IMR-90 (cell line): ENCODE measurements at regions not wholly inside any gene's neighbourhood (a gene's known extent, or its start where the extent isn't known, plus 50 kb on each side); places are given as distances from the start of the nearest gene placed in this dataset.

Experiments
- ATAC-seq: fragments of 200-7000 bp; cut with Tn5 transposase; 2 replicates; pipeline ENCODE4 v1.9.1; 2020; ENCODE audit warnings: low read depth, mild to moderate bottlenecking, moderate library complexity
- BruUV-seq: library from RNA; stranded (reverse); fragments of 400-500 nt; replicated peaks from 2 replicates; lab custom pipeline; 2021; lab: Mats Ljungman, UMichigan
- CTCF ChIA-PET: fragments of 300-600 bp; formaldehyde crosslinking; extraction: SDS; loops from one replicate; lab custom pipeline; 2021; ENCODE audit warnings: antibody characterized with exemption; lab: Yijun Ruan, JAX
- POLR2A ChIA-PET: fragments of 300-600 bp; sonication (Branson Sonifier 250); formaldehyde crosslinking; loops from one replicate; lab custom pipeline; 2022; ENCODE audit warnings: antibody characterized with exemption; ENCODE audit not compliant: unreplicated experiment; lab: Charles Lee
- DNase-seq: peaks from one replicate; pipeline ENCODE4 v3.0.0; 2013
- H2AFZ ChIP-seq: replicated peaks from 2 replicates; pipeline ENCODE3; 2013; ENCODE audit warnings: low read length, mild to moderate bottlenecking; ENCODE audit not compliant: poor library complexity
- H2AK5ac ChIP-seq: 2 replicates; pipeline ENCODE4 v1.6.1; 2013; ENCODE audit warnings: low read depth, low read length, inconsistent platforms
- H2AK9ac ChIP-seq: replicated peaks from 2 replicates; pipeline ENCODE3; 2013; ENCODE audit warnings: mild to moderate bottlenecking, low read depth, low read length, moderate library complexity; ENCODE audit not compliant: poor library complexity
- H2BK120ac ChIP-seq: 2 replicates; pipeline ENCODE4 v1.6.1; 2013; ENCODE audit warnings: low read depth, low read length, inconsistent platforms
- H2BK15ac ChIP-seq: 3 replicates; pipeline ENCODE4 v1.6.1; 2013; ENCODE audit warnings: low read depth, low read length, inconsistent platforms
- H2BK20ac ChIP-seq: 2 replicates; pipeline ENCODE4 v1.6.1; 2013; ENCODE audit warnings: low read depth, mild to moderate bottlenecking, inconsistent platforms, low read length, moderate library complexity
- H2BK5ac ChIP-seq: 2 replicates; pipeline ENCODE4 v1.6.1; 2013; ENCODE audit warnings: mild to moderate bottlenecking, low read depth, low read length, inconsistent platforms; ENCODE audit not compliant: poor library complexity, severe bottlenecking
- H3K14ac ChIP-seq: replicated peaks from 2 replicates; pipeline ENCODE4 v1.6.1; 2013; ENCODE audit warnings: low read depth, low read length, inconsistent platforms
- H3K18ac ChIP-seq: 2 replicates; pipeline ENCODE4 v1.6.1; 2013; ENCODE audit warnings: low read depth, low read length, control low read depth
- H3K23ac ChIP-seq: 2 replicates; pipeline ENCODE4 v1.6.1; 2013; ENCODE audit warnings: low read depth, low read length, inconsistent platforms
- H3K27ac ChIP-seq: 2 replicates; pipeline ENCODE4 v1.5.1; 2013; ENCODE audit warnings: mild to moderate bottlenecking, control low read depth, low read length; ENCODE audit not compliant: insufficient read depth
- H3K27me3 ChIP-seq: 2 replicates; pipeline ENCODE4 v1.6.1; 2013; ENCODE audit warnings: low read length; ENCODE audit not compliant: control insufficient read depth, insufficient read depth
- H3K36me3 ChIP-seq: 2 replicates; pipeline ENCODE4 v1.6.1; 2013; ENCODE audit warnings: low read length, mixed read lengths; ENCODE audit not compliant: control insufficient read depth, insufficient read depth
- H3K4ac ChIP-seq: 2 replicates; pipeline ENCODE4 v1.6.1; 2013; ENCODE audit warnings: low read depth, low read length, inconsistent platforms
- H3K4me1 ChIP-seq: 2 replicates; pipeline ENCODE4 v1.6.1; 2013; ENCODE audit warnings: low read length, mixed read lengths; ENCODE audit not compliant: control insufficient read depth, insufficient read depth
- H3K4me2 ChIP-seq: 2 replicates; pipeline ENCODE4 v1.6.1; 2013; ENCODE audit warnings: low read depth, mild to moderate bottlenecking, control low read depth, low read length, moderate library complexity
- H3K4me3 ChIP-seq: 2 replicates; pipeline ENCODE4 v1.5.1; 2013; ENCODE audit warnings: low read depth, mild to moderate bottlenecking, control low read depth, low read length, moderate library complexity; ENCODE audit not compliant: insufficient read depth
- H3K56ac ChIP-seq: 2 replicates; pipeline ENCODE4 v1.6.1; 2013; ENCODE audit warnings: low read length, inconsistent platforms; ENCODE audit not compliant: insufficient read depth; ENCODE audit errors: extremely low read depth
- H3K79me1 ChIP-seq, 2 experiments: 2 replicates each; pipeline ENCODE4 v1.6.1; 2013; ENCODE audit warnings: low read length in 2 of 2, inconsistent platforms in 1 of 2, low read depth in 1 of 2
- H3K9ac ChIP-seq: 2 replicates; pipeline ENCODE4 v1.6.1; 2013; ENCODE audit warnings: low read depth, low read length, control low read depth
- H3K9me1 ChIP-seq: 2 replicates; pipeline ENCODE4 v1.6.1; 2013; ENCODE audit warnings: low read length, inconsistent platforms; ENCODE audit not compliant: insufficient read depth
- H3K9me3 ChIP-seq: 2 replicates; pipeline ENCODE4 v1.6.1; 2013; ENCODE audit warnings: low read length; ENCODE audit not compliant: control insufficient read depth, insufficient read depth
- H4K20me1 ChIP-seq: 2 replicates; pipeline ENCODE4 v1.6.1; 2013; ENCODE audit warnings: low read length, inconsistent platforms; ENCODE audit not compliant: insufficient read depth
- H4K5ac ChIP-seq: 2 replicates; pipeline ENCODE4 v1.6.1; 2013; ENCODE audit warnings: mild to moderate bottlenecking, low read depth, low read length, control low read depth
- H4K8ac ChIP-seq, 2 experiments: 2 replicates each; pipeline ENCODE4 v1.6.1; 2013; ENCODE audit warnings: low read depth in 2 of 2, low read length in 2 of 2, control low read depth in 1 of 2, inconsistent platforms in 1 of 2
- H4K91ac ChIP-seq: 2 replicates; pipeline ENCODE4 v1.6.1; 2013; ENCODE audit warnings: low read depth, low read length, inconsistent platforms; ENCODE audit not compliant: insufficient read depth
- BHLHE40 ChIP-seq: fragments of 150-350 bp; IDR thresholded peaks from 2 replicates; pipeline ENCODE4 v1.6.1; 2016; ENCODE audit warnings: mild to moderate bottlenecking, low read depth, low read length
- CEBPB ChIP-seq: IDR thresholded peaks from 2 replicates; pipeline ENCODE4 v1.6.1; 2012; ENCODE audit warnings: low read depth, low read length, improper control_type of control experiment
- CHD1 ChIP-seq: IDR thresholded peaks from 2 replicates; pipeline ENCODE4 v1.6.1; 2012; ENCODE audit warnings: low read depth, low read length, improper control_type of control experiment
- FOS ChIP-seq: fragments of 150-350 bp; IDR thresholded peaks from 2 replicates; pipeline ENCODE4 v1.6.1; 2016; ENCODE audit warnings: low read depth, low read length
- MAFK ChIP-seq: IDR thresholded peaks from 2 replicates; pipeline ENCODE4 v1.6.1; 2012; ENCODE audit warnings: low read depth, low read length, improper control_type of control experiment
- MAZ ChIP-seq: IDR thresholded peaks from 2 replicates; pipeline ENCODE4 v1.6.1; 2012; ENCODE audit warnings: low read depth, mild to moderate bottlenecking, low read length, improper control_type of control experiment, moderate library complexity, borderline replicate concordance
- MXI1 ChIP-seq: IDR thresholded peaks from 2 replicates; pipeline ENCODE4 v1.6.1; 2012; ENCODE audit warnings: low read depth, mild to moderate bottlenecking, low read length, moderate library complexity, borderline replicate concordance
- NFE2L2 ChIP-seq: fragments of 150-350 bp; IDR thresholded peaks from 2 replicates; pipeline ENCODE4 v1.6.1; 2016; ENCODE audit warnings: low read depth, mild to moderate bottlenecking, low read length
- POLR2A ChIP-seq: IDR thresholded peaks from 2 replicates; pipeline ENCODE4 v1.6.1; 2012; ENCODE audit warnings: mild to moderate bottlenecking, low read depth, low read length
- RAD21 ChIP-seq: IDR thresholded peaks from 2 replicates; pipeline ENCODE4 v1.6.1; 2012; ENCODE audit warnings: low read length, improper control_type of control experiment
- RCOR1 ChIP-seq: IDR thresholded peaks from 2 replicates; pipeline ENCODE4 v1.6.1; 2012; ENCODE audit warnings: mild to moderate bottlenecking, low read length, improper control_type of control experiment; ENCODE audit not compliant: insufficient replicate concordance
- RFX5 ChIP-seq: IDR thresholded peaks from 2 replicates; pipeline ENCODE4 v1.8.0; 2012; ENCODE audit warnings: low read depth, mild to moderate bottlenecking, low read length, moderate library complexity
- SMC3 ChIP-seq: fragments of 150-350 bp; IDR thresholded peaks from 2 replicates; pipeline ENCODE4 v1.6.1; 2016; ENCODE audit warnings: low read depth, mild to moderate bottlenecking, antibody characterized with exemption, low read length, moderate library complexity
- WGBS, 2 experiments: methylation state at CpG; one replicate each; pipeline versions ENCODE4 v1.1.5 to v1.1.7; 2013; ENCODE audit warnings: missing lambda C conversion rate in 2 of 2; ENCODE audit not compliant: insufficient read length in 1 of 2; ENCODE audit errors: extremely low coverage in 2 of 2; 5-methylcytosine and 5-hydroxymethylcytosine counted together
- dilution Hi-C: fragments of 300-500 bp; cut with HindIII; formaldehyde crosslinking; loops from one replicate; pipeline ENCODE4 v1.14.3; 2018; ENCODE audit warnings: low sequenced_read_pairs; ENCODE audit not compliant: unreplicated experiment
- in situ Hi-C: fragments of 300-500 bp; cut with MboI; formaldehyde crosslinking; loops from 3 replicates; pipeline ENCODE4 v1.14.3; 2019; ENCODE audit warnings: low sequenced_read_pairs, inconsistent platforms, mixed read lengths
- intact Hi-C: fragments of 100-400 bp; cut with micrococcal nuclease; formaldehyde crosslinking; loops from 2 replicates; pipeline ENCODE4 v1.10.0; 2022
- TF ChIP-seq, protein P1 (sequence below): conservative IDR thresholded peaks from 2 replicates; pipeline ENCODE4 v1.5.1; 2012; ENCODE audit warnings: mild to moderate bottlenecking, low read depth, low read length, improper control_type of control experiment
- TF ChIP-seq, protein P2 (sequence below): fragments of 150-350 bp; IDR thresholded peaks from 2 replicates; pipeline ENCODE4 v1.6.1; 2016; ENCODE audit warnings: low read depth, mild to moderate bottlenecking, low read length, moderate library complexity, borderline replicate concordance
- TF ChIP-seq, protein P3 (sequence below): fragments of 150-350 bp; IDR thresholded peaks from 2 replicates; pipeline ENCODE4 v1.6.1; 2017; ENCODE audit warnings: mild to moderate bottlenecking, antibody characterized with exemption, low read length, low read depth

DNA sequence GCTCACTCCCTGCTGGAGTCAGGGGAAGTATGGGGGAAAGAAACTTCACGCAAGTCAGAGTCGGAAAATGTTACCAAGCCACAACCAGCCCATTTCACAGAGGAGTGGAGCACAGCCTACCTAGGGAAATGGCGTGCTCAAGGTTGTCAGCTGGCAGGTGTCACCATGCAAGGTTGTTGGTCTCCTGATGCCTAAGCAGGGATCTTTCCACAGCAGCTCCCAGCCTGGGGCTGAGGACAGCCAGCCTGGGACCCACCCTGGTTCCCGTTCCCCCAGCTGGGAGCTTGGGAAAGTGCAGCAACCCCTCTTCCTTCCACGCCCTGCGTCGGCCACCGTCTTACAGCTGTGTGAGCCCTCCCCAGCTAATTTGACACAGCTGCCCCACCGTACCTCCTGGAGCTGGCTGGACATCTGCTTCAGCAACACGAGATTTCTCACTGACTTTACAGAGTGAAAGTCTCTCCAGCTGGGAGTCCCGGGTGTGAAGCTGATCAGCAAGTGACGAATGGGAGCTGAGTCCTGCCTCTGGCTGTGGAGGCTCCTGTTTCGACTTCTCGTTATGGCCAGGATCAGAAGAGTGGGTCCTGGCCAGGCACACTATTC lies 224.6 kb upstream of the RAB4A start:
- no peak overlapping the region for H4K5ac ChIP-seq
- no peak overlapping the region for H2BK15ac ChIP-seq
- no peak overlapping the region for H2BK120ac ChIP-seq
- H3K27ac ChIP-seq = no peak overlapping the region
- H3K9me3 ChIP-seq = no peaks in the 10 kb centered on the region
- no peak overlapping the region for H3K9ac ChIP-seq
- H2AFZ ChIP-seq = no peak overlapping the region
- H4K91ac ChIP-seq = no peak overlapping the region
- H2BK5ac ChIP-seq = no peak overlapping the region
- ChIA-PET CTCF (interaction anchor here (0.5 kb wide), 1 partner anchor 343 kb away, joined by 9 read pairs; no protein-coding TSS in a partner anchor), POLR2A (no interaction called here)
- H3K9me1 ChIP-seq = no peaks in the 10 kb centered on the region
- no TSS peak for BruUV-seq
- H2AK5ac ChIP-seq = no peak overlapping the region
- H2AK9ac ChIP-seq = no peak overlapping the region
- no peaks in the 10 kb centered on the region for H3K36me3 ChIP-seq
- ATAC-seq (no peak), DNase-seq (no peak)
- in situ Hi-C loops = no loop called here
- no peak overlapping the region for H3K4me3 ChIP-seq
- H3K14ac ChIP-seq = no peak overlapping the region
- H2BK20ac ChIP-seq = no peak overlapping the region
- no peaks in the 10 kb centered on the region for H3K79me1 ChIP-seq
- no peaks in the 10 kb centered on the region for H4K20me1 ChIP-seq
- no peak overlapping the region for H3K18ac ChIP-seq
- no peaks in the 10 kb centered on the region for H3K4me1 ChIP-seq
- no peak overlapping the region for H3K4me2 ChIP-seq
- dilution Hi-C loops = no loop called here
- H3K23ac ChIP-seq = no peak overlapping the region
- intact Hi-C loops = loop anchor here (5.0 kb wide), 1 partner anchor 36 kb away; no protein-coding TSS in a partner anchor
- WGBS, 2 experiments = no CpG with 5 or more reads among the region's 14 CpGs
- no peak for TF ChIP-seq RAD21
- TF ChIP-seq MAFK = no peak
- TF ChIP-seq, protein P1, sequence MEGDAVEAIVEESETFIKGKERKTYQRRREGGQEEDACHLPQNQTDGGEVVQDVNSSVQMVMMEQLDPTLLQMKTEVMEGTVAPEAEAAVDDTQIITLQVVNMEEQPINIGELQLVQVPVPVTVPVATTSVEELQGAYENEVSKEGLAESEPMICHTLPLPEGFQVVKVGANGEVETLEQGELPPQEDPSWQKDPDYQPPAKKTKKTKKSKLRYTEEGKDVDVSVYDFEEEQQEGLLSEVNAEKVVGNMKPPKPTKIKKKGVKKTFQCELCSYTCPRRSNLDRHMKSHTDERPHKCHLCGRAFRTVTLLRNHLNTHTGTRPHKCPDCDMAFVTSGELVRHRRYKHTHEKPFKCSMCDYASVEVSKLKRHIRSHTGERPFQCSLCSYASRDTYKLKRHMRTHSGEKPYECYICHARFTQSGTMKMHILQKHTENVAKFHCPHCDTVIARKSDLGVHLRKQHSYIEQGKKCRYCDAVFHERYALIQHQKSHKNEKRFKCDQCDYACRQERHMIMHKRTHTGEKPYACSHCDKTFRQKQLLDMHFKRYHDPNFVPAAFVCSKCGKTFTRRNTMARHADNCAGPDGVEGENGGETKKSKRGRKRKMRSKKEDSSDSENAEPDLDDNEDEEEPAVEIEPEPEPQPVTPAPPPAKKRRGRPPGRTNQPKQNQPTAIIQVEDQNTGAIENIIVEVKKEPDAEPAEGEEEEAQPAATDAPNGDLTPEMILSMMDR = no peak
- TF ChIP-seq MAZ = no peak
- TF ChIP-seq BHLHE40 = no peak
- TF ChIP-seq SMC3 = no peak
- TF ChIP-seq CHD1 = no peak
- no peak for TF ChIP-seq RCOR1
- TF ChIP-seq MXI1 = no peak
- no peak for TF ChIP-seq NFE2L2
- TF ChIP-seq POLR2A = no peak
- TF ChIP-seq CEBPB = no peak
- TF ChIP-seq, protein P2, sequence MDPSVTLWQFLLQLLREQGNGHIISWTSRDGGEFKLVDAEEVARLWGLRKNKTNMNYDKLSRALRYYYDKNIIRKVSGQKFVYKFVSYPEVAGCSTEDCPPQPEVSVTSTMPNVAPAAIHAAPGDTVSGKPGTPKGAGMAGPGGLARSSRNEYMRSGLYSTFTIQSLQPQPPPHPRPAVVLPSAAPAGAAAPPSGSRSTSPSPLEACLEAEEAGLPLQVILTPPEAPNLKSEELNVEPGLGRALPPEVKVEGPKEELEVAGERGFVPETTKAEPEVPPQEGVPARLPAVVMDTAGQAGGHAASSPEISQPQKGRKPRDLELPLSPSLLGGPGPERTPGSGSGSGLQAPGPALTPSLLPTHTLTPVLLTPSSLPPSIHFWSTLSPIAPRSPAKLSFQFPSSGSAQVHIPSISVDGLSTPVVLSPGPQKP = no peak
- no peak for TF ChIP-seq FOS
- TF ChIP-seq, protein P3, sequence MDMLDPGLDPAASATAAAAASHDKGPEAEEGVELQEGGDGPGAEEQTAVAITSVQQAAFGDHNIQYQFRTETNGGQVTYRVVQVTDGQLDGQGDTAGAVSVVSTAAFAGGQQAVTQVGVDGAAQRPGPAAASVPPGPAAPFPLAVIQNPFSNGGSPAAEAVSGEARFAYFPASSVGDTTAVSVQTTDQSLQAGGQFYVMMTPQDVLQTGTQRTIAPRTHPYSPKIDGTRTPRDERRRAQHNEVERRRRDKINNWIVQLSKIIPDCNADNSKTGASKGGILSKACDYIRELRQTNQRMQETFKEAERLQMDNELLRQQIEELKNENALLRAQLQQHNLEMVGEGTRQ = no peak
- no peak for TF ChIP-seq RFX5
- H3K56ac ChIP-seq = no peak overlapping the region
- H3K27me3 ChIP-seq = peaks cover 10% of the 10 kb centered on the region; the same call in 1 of the 2 replicates
- no peak overlapping the region for H4K8ac ChIP-seq
- no peak overlapping the region for H3K4ac ChIP-seq
